ENCODE measurements at regions not wholly inside any gene's neighbourhood (a gene's known extent, or its start where the extent isn't known, plus 50 kb on each side); places are given as distances from the start of the nearest gene placed in this dataset.
A peak's percentile ranks its signal among the peaks of the same experiment; 100 is the strongest.

GRCh38 chr13:99693852-99694611 is 192.8 kb downstream of the TM9SF2 start:
- Mint-ChIP-seq H3K27ac (peak overlapping the region; percentile 9 to 87 (median 78)), H3K36me3 (ENCODE audit: insufficient read depth in 1 of 3, low read depth in 3 of 3) (peaks cover 0 to 4% (median 0%) of the 10 kb centered on the region in 3 experiments; a peak in 1 of 7 replicates), H3K4me1 (peaks cover 63% of the 10 kb centered on the region in 2 experiments), H3K27me3 (ENCODE audit: low read depth) (no peaks in the 10 kb centered on the region), H3K4me3 (peak overlapping the region in 1 of 2 experiments; percentile 50; a peak in 1 of 5 replicates), H3K9me3 (no peaks in the 10 kb centered on the region)
- Histone ChIP-seq H3K4me2 (ENCODE audit: insufficient read depth, insufficient read length, low read length) (no peak overlapping the region), H3K27me3 (ENCODE audit: insufficient read depth, low read length) (no peaks in the 10 kb centered on the region), H2BK15ac (ENCODE audit: low read depth, low read length) (no peak overlapping the region; the same call in 1 of the 2 replicates), H4K91ac (ENCODE audit: insufficient read length, low read depth, low read length) (no peak overlapping the region), H3K23ac (ENCODE audit: insufficient read length, low read depth, low read length) (no peak overlapping the region), H4K5ac (ENCODE audit: insufficient read length, low read depth, low read length) (no peak overlapping the region), H2BK5ac (ENCODE audit: insufficient read length, low read length) (no peak overlapping the region), H3K9ac (ENCODE audit: extremely low read depth, insufficient read length, low read length) (no peak overlapping the region), H3K4ac (ENCODE audit: low read depth, low read length) (no peak overlapping the region), H2BK12ac (ENCODE audit: insufficient read length, low read depth, low read length) (no peak overlapping the region), H3K4me1 (ENCODE audit: insufficient read depth, low read length) (peaks cover 25% of the 10 kb centered on the region), H3K27ac (ENCODE audit: insufficient read length, low read depth, low read length) (no peak overlapping the region), H3K9me3 (ENCODE audit: control insufficient read depth, low read depth, low read length) (no peaks in the 10 kb centered on the region), H2BK20ac (ENCODE audit: low read depth, low read length, poor library complexity, severe bottlenecking) (no peak overlapping the region), H2BK120ac (ENCODE audit: low read depth, low read length, poor library complexity, severe bottlenecking) (no peak overlapping the region), H3K79me2 (ENCODE audit: insufficient read depth, low read length) (no peaks in the 10 kb centered on the region), H3K23me2 (ENCODE audit: insufficient read length, low read depth, low read length, poor library complexity, severe bottlenecking) (no peaks in the 10 kb centered on the region), H2AK5ac (ENCODE audit: insufficient read length, low read length) (no peak overlapping the region), H3K79me1 (ENCODE audit: insufficient read depth, low read depth, low read length, poor library complexity, severe bottlenecking) (no peaks in the 10 kb centered on the region), H3K56ac (ENCODE audit: insufficient read length, low read depth, low read length) (no peak overlapping the region), H4K8ac (replicated peaks; ENCODE audit: insufficient read length, low read depth, low read length) (no peak overlapping the region), H4K20me1 (ENCODE audit: control insufficient read depth, insufficient read depth, insufficient read length) (no peaks in the 10 kb centered on the region), H2AFZ (ENCODE audit: low read length) (no peak overlapping the region), H3K14ac (ENCODE audit: insufficient read depth, low read length) (no peak overlapping the region), H3K18ac (ENCODE audit: insufficient read length, low read depth, low read length) (no peak overlapping the region), H3T11ph (ENCODE audit: low read length) (no peak overlapping the region)
- TF ChIP-seq CTCF (conservative IDR thresholded peaks at IDR 0.05) = no peak
- DNase-seq = no peak
- WGBS (ENCODE audit: extremely low coverage, insufficient read length, low lambda C conversion rate) = no CpG with 5 or more reads among the region's 11 CpGs

Measured in H9 (cell line).